ENCODE measurements at regions not wholly inside any gene's neighbourhood (a gene's known extent, or its start where the extent isn't known, plus 50 kb on each side); places are given as distances from the start of the nearest gene placed in this dataset.

DNA sequence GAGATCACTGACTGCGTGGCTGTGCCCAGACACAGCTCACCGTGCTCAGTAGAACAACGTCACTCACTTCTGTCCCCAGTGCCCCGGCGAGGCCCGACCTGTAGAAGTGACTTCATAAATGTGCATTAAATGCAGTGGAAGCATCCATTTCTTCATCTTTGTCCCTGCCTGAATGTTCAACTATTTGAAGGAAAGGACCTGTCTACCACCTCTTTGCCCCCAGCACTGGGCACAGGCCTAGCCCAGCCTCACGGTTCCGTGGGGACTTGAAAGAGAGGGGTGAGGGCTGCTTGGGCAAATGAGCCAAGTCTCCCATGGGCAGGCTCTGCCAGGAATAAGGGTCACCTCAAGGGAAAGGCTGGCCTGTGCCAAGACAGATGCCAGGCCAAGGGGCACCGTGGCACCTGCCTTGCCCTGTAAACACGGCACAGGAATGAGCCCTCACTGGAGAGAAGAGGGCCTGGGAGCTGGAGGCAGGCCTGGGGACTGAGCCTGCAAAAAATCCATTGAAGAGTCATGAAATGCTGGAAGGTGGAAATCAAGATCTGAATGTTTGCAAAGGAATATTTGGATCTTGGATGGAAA lies 845.3 kb downstream of the BRD1 start:
- TF ChIP-seq, protein P1, sequence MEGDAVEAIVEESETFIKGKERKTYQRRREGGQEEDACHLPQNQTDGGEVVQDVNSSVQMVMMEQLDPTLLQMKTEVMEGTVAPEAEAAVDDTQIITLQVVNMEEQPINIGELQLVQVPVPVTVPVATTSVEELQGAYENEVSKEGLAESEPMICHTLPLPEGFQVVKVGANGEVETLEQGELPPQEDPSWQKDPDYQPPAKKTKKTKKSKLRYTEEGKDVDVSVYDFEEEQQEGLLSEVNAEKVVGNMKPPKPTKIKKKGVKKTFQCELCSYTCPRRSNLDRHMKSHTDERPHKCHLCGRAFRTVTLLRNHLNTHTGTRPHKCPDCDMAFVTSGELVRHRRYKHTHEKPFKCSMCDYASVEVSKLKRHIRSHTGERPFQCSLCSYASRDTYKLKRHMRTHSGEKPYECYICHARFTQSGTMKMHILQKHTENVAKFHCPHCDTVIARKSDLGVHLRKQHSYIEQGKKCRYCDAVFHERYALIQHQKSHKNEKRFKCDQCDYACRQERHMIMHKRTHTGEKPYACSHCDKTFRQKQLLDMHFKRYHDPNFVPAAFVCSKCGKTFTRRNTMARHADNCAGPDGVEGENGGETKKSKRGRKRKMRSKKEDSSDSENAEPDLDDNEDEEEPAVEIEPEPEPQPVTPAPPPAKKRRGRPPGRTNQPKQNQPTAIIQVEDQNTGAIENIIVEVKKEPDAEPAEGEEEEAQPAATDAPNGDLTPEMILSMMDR (IDR thresholded peaks at IDR 0.05; ENCODE audit: insufficient read depth, low read length, poor library complexity, severe bottlenecking), result no peak
- TF ChIP-seq EZH2phosphoT487 (conservative IDR thresholded peaks at IDR 0.05; ENCODE audit: low read length), result no peak
